AML-193 (cell line): ENCODE measurements at regions not wholly inside any gene's neighbourhood (a gene's known extent, or its start where the extent isn't known, plus 50 kb on each side); places are given as distances from the start of the nearest gene placed in this dataset.

Experiments
- DNase-seq, 2 experiments: peaks; one replicate each; lab custom pipeline; 2025; lab: John Stamatoyannopoulos, UW

DNA sequence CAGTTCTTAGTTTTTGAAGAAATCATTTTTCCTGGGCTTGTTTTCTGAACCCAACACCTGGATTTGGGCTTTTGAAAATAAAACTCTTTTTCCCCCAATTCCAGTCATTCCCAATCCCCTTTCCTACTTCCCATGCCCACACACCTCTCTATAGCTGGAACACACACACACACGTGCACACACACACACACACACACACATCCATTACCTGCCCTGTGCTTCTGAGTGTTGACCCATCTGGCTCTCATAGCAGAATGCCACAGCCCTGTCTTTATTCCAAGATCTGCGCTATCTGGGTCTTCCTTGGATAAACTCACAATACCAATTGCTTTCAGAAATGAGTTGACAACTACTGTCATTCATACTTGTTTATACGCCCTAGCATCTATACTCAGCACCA lies 54.9 kb upstream of the C4orf54 start:
- no peak for DNase-seq

DNA sequence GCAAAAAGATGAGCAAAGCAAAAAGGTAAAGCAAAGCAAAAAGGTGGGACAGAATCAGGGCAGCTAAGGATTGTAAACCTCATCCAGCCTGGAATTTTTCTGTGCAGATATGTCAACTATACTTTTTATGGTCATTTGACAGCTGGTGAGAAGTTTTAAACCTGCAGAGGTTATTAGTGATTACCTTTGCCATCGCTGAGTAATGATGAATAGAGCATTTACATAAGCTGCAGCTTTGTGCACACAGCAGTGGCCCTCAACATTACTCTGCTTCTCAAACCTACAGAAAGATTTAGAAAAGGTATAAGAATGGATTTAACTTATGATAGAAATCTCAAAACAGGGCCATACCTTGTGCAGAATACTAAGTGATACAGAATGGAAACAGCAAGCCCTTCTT lies 54.5 kb upstream of the C4orf54 start:
- DNase-seq = no peak

DNA sequence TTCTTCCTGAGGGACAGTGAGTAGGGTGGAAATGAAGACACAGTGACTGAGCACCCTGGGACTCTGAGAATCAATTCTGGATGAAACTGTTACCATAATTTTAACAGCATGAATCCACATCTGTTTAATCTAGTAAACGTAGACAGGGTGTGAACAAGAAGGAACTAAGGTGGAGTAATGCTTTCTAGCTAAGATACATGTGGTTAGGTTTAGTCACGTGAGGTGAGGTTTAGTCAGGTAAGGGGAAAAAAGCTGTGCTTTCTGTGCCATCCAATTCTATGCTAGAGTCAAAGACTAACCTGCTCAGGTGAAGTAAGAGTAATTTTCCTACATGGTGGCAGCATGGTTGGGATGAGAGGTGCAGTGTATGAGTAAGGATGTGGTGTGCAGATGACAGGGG lies 54.0 kb upstream of the C4orf54 start:
- no peak for DNase-seq

DNA sequence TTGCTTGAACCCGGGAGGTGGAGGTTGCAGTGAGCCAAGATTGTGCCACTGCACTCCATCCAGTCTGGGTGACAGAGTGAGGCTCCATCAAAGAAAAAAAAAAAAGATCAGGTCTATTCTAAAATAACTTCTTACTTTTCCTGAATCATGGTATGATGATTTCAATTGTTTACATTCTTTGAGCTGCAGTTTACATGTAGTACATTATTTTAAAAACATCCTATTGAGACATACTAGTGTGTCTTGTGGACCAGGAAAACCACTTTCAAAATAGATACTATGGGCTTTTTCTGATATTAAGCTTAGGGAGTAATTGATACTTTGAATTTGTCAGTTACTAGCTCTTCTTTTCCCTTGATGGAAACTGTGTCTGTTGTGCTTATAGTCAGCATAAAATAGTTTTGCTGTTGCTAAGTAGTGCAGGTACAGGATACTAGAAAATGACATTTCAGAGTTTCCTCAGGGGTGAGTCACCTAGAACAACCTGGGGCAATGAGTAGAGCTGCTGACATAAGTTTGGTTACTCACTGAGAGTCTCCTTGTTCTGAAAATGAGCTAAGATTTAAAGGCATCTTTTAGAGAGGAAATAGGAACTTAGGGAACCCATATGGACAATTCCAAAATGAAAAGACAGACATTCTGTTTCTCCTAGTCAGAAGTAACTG lies 53.2 kb upstream of the C4orf54 start:
- DNase-seq = no peak

GRCh38 chr4:99710020-99710419 lies 52.4 kb upstream of the C4orf54 start:
- no peak for DNase-seq

DNA sequence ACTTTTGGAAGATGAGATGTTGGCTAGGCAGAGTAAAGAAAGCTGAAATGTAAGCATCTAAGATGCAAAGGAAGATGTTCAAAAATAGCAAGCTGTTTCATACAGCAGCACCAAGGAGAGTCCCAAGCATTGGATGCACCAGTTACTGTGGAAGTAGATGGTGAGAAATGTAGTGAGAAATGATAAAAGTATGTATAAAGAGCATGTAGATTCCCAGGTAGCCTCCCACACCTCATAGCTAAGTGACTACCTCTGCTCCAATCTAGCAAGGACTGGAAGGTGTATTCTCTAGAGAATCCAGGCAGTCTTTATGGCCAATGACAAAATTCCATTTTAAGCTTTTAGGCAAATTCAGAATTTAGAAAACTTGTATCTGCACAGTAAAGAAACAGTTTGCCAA lies 50.9 kb upstream of the C4orf54 start:
- no peak for DNase-seq
